NCI-H226 (cell line): ENCODE measurements at regions not wholly inside any gene's neighbourhood (a gene's known extent, or its start where the extent isn't known, plus 50 kb on each side); places are given as distances from the start of the nearest gene placed in this dataset.
"Not testable (repeated sequence)": the region's sequence is repeated elsewhere in the genome, so short reads cannot be mapped to it uniquely, and the experiment has no call there.

Source experiments
- DNase-seq: peaks from one replicate; pipeline ENCODE4 v3.0.0-alpha.2; 2015

- no peak for DNase-seq
Measured at GRCh38 chr1:94301186-94301585, 63.8 kb upstream of the ARHGAP29 start.

- DNase-seq = no peak
Measured at GRCh38 chr1:94300731-94301130, 63.3 kb upstream of the ARHGAP29 start.

DNA sequence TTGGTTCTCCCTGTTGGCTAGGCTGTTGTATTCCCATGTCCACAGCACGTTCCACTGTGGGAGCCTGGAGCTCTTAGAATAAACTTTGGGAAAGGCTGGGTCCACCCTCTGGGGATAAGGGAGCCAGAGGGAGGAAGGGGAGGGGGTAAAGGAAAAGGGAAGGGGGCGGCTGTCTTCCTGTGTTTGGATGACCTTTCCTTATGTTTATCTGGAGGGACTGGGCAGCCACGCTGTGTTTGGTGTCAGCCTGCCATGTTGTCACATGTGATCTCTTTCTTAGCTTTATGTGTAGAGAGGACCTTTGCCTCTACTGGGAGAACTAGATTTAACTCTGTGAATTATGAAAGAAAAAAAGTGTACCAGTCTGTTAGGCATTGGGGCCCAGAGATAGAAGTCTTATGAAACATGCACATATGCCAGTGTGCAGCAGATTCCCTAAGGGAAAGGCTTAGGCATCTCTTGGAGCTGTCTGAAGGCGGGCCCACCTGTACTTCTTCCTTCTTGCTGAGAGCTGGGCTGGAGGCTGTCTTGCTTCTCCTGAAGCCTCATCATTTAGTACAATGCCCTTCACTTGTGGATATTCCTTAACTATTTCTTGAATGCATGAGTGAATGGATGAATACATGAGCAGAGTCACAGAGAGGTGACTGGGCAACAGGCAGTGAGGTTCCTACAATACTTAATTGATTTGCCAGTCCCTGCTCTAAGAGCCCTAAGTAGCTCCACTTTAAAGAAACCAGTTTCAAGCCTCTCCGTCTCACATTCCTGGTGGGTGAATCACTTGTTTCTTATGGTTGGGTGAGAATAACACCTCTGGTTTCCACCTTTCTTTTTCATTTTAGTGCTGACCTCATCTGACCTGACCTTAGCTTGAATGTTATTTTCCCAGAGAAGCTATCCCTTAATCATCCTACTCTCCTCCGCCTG, 62.5 kb upstream of the ARHGAP29 start:
- peak; percentile 79 for DNase-seq

DNA sequence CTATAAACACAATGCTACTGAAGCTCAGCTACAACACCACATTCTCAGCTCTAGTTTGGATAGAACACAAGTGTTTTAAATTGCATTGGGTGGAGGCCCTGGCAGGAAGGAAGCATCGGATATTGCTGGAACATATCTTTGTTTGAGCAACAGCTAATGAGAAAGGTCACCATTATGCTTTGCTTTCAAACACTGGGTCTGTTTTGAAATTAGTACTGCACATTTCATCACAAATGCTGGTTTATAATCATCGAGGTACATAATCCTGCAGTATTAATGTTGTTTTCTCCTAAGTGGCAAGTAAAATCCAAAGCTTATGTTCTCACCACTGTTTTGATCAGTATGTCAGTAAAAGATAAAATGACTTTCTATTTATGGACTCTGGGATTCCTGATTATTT, 61.5 kb upstream of the ARHGAP29 start:
- DNase-seq = no peak

DNA sequence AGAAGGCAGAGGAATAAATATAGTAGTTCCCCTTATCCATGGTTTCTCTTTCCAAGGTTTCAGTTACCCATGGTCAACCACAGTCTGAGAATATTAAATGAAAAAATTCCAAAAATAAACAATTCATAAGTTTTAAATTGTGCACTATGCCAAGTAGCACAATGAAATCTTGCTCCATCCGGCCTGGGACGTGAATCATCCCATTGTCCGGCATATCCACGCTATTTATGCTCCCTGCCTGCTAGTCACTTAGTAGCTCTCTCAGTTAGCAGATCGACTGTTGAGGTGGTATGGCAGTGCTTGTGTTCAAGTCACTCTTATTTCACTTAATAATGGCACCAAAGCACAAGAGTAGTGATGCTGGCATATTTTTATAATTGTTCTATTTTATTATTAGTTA, 58.6 kb upstream of the ARHGAP29 start:
- no peak for DNase-seq

- not testable (repeated sequence) for DNase-seq
Measured at GRCh38 chr1:94292978-94293377, 55.6 kb upstream of the ARHGAP29 start.

GRCh38 chr1:94289244-94289643, 51.9 kb upstream of the ARHGAP29 start:
- not testable (repeated sequence) for DNase-seq
